ENCODE measurements at regions not wholly inside any gene's neighbourhood (a gene's known extent, or its start where the extent isn't known, plus 50 kb on each side); places are given as distances from the start of the nearest gene placed in this dataset.
"Not testable (repeated sequence)": the region's sequence is repeated elsewhere in the genome, so short reads cannot be mapped to it uniquely, and the experiment has no call there.

DNA sequence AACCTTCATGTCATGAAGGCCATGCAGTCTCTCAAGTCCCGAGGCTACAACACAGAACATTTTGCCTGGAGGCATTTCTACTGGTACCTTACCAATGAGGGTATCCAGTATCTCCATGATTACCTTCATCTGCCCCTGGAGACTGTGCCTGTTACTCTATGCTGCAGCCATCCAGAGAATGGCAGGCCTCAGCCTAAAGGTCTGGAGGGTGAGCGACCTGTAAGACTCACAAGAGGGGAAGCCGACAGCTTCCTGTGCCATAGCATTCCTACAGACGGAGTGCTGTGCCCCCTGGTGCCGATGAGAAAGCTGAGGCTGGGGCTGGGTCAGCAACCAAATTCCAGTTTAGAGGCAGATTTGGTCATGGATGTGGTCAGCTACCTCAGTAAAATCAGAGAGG is 51.3 kb upstream of the CADPS start:
- DNase-seq: no peak

- no peak for DNase-seq
These were observed 53.0 kb upstream of the CADPS start for GRCh38 chr3:62928256-62928655.

DNA sequence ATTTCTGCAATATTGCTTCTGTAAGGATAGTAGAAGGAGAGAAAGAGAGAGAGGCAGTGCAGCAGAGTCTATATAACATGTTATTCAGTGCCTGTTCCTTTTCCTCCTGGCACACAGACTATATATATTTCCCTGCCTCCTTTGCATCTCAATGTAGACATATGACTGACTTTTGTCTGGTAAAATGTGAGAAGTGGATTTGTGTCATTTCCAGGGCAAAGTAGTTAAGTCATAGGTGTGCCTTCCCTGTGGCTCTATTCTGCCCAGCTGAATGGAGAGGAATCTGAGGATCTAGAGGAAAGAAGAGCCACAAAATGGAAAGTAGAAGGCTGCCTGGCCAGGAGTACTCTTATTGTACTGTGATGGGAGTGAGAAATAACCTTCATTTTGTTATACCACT is 54.6 kb upstream of the CADPS start:
- no peak for DNase-seq

GRCh38 chr3:62935793-62936192 is 60.6 kb upstream of the CADPS start:
- no peak for DNase-seq

- no peak for DNase-seq
These were observed 61.5 kb upstream of the CADPS start for GRCh38 chr3:62936626-62937254.

DNA sequence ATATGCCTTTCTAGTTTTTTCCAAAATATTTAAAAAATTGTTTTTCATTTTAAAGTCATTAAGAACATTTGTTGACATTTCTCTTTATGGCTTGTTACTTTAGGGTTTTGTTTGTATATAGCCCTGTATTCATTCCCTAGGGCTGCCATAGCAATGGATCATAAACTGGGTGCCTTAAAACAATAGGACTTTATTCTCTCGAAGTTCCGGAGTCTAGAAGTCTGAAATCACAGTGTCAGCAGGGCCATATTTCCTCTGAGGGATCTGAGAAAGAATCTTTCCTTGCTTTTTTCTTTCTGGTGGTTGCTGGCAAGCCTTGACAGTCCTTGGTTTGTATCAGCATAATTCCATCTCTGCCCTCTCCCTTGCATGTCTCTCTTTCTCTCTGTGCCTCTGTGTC is 63.4 kb upstream of the CADPS start:
- no peak for DNase-seq

- DNase-seq: no peak
These were observed 64.5 kb upstream of the CADPS start for GRCh38 chr3:62939707-62940106.

- no peak for DNase-seq
These were observed 65.8 kb upstream of the CADPS start for GRCh38 chr3:62940771-62941563.

GRCh38 chr3:62942227-62942626 is 67.0 kb upstream of the CADPS start:
- DNase-seq: no peak

- no peak for DNase-seq
These were observed 67.5 kb upstream of the CADPS start for GRCh38 chr3:62942764-62943163.

DNA sequence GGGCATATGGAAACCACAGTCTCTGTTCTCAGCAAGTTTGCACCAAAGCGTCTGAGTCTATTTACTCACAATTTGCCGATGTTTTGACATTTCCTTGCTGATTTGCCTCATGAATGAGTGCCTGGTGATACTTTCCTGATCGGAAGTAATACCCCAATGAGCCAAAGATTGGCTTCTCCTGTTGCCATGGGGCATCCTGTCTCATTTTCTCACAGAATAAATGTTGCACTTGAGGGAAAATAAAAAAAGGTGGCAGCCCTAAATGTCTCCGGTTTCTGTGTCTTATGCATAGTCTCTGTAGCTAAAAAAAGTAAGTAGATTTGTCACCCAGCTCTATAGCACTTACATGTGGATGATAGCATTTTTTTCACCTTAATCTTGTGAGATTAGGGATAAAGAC is 73.7 kb upstream of the CADPS start:
- DNase-seq: no peak

DNA sequence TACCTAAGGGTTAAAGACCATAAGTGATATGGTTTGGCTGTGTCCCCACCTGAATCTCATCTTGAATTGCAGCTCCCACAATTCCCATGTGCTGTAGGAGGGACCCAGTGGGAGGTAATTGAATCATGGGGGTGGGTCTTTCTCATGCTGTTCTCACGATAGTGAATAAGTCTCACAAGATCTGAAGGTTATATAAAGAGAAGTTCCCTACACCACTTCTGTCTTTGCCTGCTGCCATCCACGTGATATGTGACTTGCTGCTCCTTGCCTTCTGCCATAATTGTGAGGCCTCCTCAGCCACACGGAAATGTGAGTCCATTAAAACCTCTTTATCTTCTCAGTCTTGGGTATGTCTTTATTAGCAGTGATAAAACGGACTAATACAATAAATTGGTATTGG is 75.0 kb upstream of the CADPS start:
- DNase-seq: no peak

- DNase-seq: no peak
These were observed 75.9 kb upstream of the CADPS start for GRCh38 chr3:62951037-62951613.

GRCh38 chr3:62951880-62952279 is 76.7 kb upstream of the CADPS start:
- not testable (repeated sequence) for DNase-seq

DNA sequence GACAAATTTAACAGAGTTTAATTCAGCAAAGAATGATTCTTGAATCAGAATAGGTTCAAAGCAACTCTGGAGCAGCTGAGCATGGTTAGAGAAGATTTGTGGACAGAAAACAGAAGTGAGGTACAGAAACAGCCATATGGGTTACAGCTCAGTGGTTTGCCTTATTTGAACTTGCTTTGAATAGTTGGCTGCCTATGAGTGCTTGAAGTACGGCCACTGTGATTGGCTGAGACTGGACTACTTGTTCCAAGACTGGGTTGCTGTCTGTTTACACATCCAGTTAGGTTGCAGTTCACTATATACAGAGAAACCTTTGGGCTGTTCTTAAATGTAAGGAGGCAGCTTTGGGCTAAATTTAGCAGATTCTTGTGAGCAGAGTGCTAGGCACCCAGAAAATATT is 79.4 kb upstream of the CADPS start:
- DNase-seq: no peak

DNA sequence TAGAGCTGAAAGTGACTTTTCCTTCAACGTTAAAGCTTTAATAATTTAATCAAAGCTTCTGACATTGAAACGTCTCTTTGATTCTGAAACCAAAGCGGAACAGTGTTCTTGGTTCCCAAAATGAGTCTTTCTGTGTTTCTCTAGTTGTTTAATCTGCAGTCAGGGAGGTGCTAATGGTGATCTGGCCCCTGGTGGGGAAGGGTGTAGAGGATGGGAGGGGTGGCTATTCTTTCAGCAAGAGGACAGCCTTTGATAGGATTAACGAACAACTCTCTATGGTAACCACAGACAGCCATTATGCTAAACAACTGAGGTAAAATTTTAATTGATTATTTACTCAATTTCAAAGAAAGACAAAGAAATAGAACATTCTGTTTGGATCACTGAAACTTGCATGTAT is 79.9 kb upstream of the CADPS start:
- DNase-seq: no peak

GRCh38 chr3:62956411-62956810 is 81.2 kb upstream of the CADPS start:
- DNase-seq: no peak

DNA sequence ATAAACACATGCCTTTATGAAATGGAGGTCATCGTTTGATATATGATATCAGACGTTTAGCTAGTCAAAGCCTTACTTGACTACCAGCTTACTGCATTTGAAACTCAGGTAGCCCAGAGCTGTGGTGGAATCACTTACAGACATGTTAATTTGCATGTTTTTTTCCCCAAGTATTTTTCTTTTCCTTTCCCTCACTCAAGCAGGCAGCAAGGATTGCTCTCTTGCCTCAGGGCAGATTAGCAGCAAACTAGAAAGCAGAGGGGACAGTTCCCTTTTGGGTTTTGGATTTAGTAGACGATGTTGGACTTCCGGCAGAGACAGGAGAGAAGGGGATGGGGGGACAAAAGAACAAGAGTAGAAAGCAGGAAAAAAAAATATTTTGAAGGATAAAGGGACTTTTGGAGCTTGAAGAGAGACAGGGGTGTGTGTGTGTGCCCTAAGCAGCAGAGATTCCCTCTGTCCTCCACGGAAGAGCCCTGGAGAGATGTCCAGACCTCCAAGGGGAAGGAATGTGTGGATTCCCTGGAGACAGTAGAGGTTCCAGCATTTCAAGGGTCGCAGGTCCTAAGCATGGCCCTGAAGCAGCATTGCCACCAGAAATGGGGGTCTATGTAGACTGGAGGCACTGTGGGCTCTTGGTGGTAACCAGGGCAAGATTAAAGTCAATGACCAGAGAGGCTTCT is 86.8 kb upstream of the CADPS start:
- no peak for DNase-seq

GRCh38 chr3:62962714-62963113 is 87.5 kb upstream of the CADPS start:
- DNase-seq: no peak

DNA sequence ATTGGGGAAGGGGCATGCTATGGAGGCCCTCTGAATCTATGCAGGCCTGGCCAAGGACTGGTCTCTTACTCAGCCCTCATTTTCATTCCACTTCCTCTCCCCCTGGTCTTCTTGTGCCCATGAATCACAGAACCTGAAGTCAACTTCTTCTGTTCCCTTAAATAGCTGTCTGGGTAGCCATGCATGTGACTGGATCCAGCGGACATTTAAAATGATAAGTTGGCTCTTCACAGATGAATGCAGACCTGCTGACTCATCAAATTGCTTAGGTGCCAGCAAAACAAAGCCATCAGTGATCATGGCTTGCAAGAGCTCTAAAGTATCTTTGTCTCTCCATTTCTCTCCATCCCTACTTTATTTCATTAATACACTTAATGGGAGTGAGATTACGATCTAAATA is 90.1 kb upstream of the CADPS start:
- no peak for DNase-seq

DNA sequence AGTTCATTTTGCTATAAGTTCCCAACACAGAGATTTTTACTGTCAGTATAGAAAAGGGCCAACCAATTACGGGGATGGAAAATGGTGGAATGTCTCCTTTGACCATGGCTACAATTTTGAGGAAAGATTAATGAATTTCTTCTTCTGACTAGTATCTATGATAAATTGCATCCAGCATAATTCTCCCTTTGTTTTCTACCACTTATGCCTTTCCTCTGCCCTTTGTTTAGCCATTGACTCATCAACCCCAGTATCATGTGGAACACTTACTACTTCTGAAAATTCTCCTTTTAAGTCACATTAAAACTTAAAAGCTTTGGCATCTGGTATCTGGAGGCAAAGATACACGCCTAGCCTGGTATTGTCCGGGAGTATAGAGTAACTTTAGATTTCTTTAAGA is 92.9 kb upstream of the CADPS start:
- no peak for DNase-seq

DNA sequence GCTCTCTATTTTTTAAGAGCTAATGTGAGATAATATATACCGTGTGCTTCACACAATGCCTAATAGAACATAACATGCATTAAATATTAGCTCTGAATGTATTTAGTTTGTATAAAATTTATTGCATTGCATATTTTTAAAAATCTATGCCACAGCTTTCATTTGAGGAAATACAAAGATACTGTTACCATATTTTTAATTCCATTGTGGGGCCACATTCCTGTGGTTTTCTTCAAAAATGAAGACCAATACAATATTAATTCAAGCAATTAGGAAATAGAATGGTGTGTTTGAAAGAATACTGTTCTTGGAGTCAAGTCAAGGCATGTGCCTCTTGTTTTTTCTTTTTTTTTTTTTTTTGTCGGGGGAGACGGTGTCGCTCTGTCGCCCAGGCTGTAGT is 95.4 kb upstream of the CADPS start:
- DNase-seq: no peak

DNA sequence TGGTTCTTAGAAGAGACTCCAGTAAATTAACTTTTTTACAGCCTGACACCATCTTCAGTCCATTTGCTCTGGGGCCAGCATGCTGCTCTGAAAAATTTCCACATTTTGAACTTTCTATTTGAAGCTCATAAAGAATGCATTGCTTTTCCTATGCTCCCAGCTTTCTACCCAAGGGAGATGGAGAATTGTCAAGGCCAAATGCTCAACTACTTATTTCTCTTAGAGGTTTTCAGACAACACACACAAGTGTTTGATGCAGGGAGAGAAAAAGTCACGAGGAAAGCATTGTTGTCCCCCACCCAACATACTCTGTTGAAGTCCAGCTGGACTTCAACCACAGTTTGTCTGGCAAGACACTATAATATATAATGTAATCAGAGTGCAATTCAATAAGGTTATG is 100.3 kb upstream of the CADPS start:
- DNase-seq: no peak

- DNase-seq: no peak
These were observed 106.7 kb upstream of the CADPS start for GRCh38 chr3:62981962-62982361.
